Liver (tissue), 8 donors: ENCODE measurements at regions not wholly inside any gene's neighbourhood (a gene's known extent, or its start where the extent isn't known, plus 50 kb on each side); places are given as distances from the start of the nearest gene placed in this dataset.
A peak's percentile ranks its signal among the peaks of the same experiment; 100 is the strongest.

Source experiments
- DNase-seq: peaks from one replicate; pipeline ENCODE4 v3.0.0-alpha.2; 2017; ENCODE audit warnings: low spot score
- H3K27ac ChIP-seq, 2 donors: one replicate each; pipeline ENCODE4 v1.7.0; 2013; ENCODE audit warnings: inconsistent platforms in 2 of 2, low read length in 2 of 2, control low read depth in 1 of 2, low read depth in 1 of 2, mild to moderate bottlenecking in 1 of 2
- H3K27me3 ChIP-seq, 4 donors: one replicate each; pipeline versions ENCODE4 v1.6.1 to v1.7.0; 2013; ENCODE audit warnings: low read length in 3 of 4, inconsistent platforms in 1 of 4, mild to moderate bottlenecking in 1 of 4, moderate library complexity in 1 of 4; ENCODE audit not compliant: control insufficient read depth in 4 of 4, insufficient read depth in 4 of 4
- H3K36me3 ChIP-seq, 4 donors: one replicate each; pipeline versions ENCODE4 v1.6.1 to v1.7.0; 2013; ENCODE audit warnings: low read length in 3 of 4, mild to moderate bottlenecking in 3 of 4, low read depth in 1 of 4, moderate library complexity in 1 of 4; ENCODE audit not compliant: control insufficient read depth in 4 of 4, insufficient read depth in 3 of 4
- H3K4me1 ChIP-seq, 4 donors: one replicate each; pipeline versions ENCODE4 v1.6.1 to v1.7.0; 2013; ENCODE audit warnings: low read length in 3 of 4, mild to moderate bottlenecking in 3 of 4, moderate library complexity in 1 of 4; ENCODE audit not compliant: control insufficient read depth in 4 of 4, insufficient read depth in 4 of 4
- H3K4me3 ChIP-seq, 3 donors: one replicate each; pipeline versions ENCODE4 v1.6.1 to v1.7.0; 2013; ENCODE audit warnings: low read length in 3 of 3, control low read depth in 1 of 3, low read depth in 1 of 3, mild to moderate bottlenecking in 1 of 3
- H3K9ac ChIP-seq, 2 donors: one replicate each; pipeline ENCODE4 v1.7.0; 2013; ENCODE audit warnings: low read length in 2 of 2, mild to moderate bottlenecking in 2 of 2, moderate library complexity in 2 of 2, control low read depth in 1 of 2, low read depth in 1 of 2
- H3K9me3 ChIP-seq, 4 donors: one replicate each; pipeline versions ENCODE4 v1.6.1 to v1.7.0; 2013; ENCODE audit warnings: low read length in 3 of 4; ENCODE audit not compliant: control insufficient read depth in 4 of 4
- CTCF ChIP-seq: fragments of 150-350 bp; IDR thresholded peaks from 2 replicates; pipeline ENCODE4 v1.5.1; 2017; ENCODE audit warnings: improper control_type of control experiment, low read depth, low read length; ENCODE audit not compliant: missing input control
- EGR1 ChIP-seq, 2 donors: IDR thresholded peaks; 2 replicates each; pipeline ENCODE4 v1.6.1; 2016 to 2018; ENCODE audit warnings: antibody characterized with exemption in 2 of 2, low read depth in 2 of 2
- FOXA1 ChIP-seq: IDR thresholded peaks from 2 replicates; pipeline ENCODE4 v1.6.1; 2016; ENCODE audit warnings: antibody characterized with exemption
- FOXA2 ChIP-seq: IDR thresholded peaks from 2 replicates; pipeline ENCODE4 v1.6.1; 2016; ENCODE audit warnings: antibody characterized with exemption
- GABPA ChIP-seq, 2 donors: IDR thresholded peaks in 1 of 2; conservative IDR thresholded peaks in 1 of 2; 2 replicates each; pipeline ENCODE4 v1.6.1; 2016; ENCODE audit warnings: antibody characterized with exemption in 2 of 2, mild to moderate bottlenecking in 1 of 2, moderate library complexity in 1 of 2
- HNF4A ChIP-seq, 2 donors: conservative IDR thresholded peaks; 2 replicates each; pipeline ENCODE4 v1.6.1; 2016; ENCODE audit warnings: antibody characterized with exemption in 2 of 2, mild to moderate bottlenecking in 2 of 2
- HNF4G ChIP-seq: IDR thresholded peaks from 2 replicates; pipeline ENCODE4 v1.6.1; 2016; ENCODE audit warnings: antibody characterized with exemption
- JUND ChIP-seq, 2 donors: IDR thresholded peaks; 2 replicates each; pipeline ENCODE4 v1.6.1; 2016; ENCODE audit warnings: antibody characterized with exemption in 2 of 2
- NR2F2 ChIP-seq: IDR thresholded peaks from 2 replicates; pipeline ENCODE4 v1.6.1; 2016; ENCODE audit warnings: antibody characterized with exemption
- RAD21 ChIP-seq, 2 donors: IDR thresholded peaks; 2 replicates each; pipeline ENCODE4 v1.6.1; 2016; ENCODE audit warnings: antibody characterized with exemption in 2 of 2, mild to moderate bottlenecking in 2 of 2
- REST ChIP-seq: IDR thresholded peaks from 2 replicates; pipeline ENCODE4 v1.6.1; 2016; ENCODE audit warnings: antibody characterized with exemption, mild to moderate bottlenecking
- RXRA ChIP-seq, 2 donors: IDR thresholded peaks; 2 replicates each; pipeline ENCODE4 v1.6.1; 2017 to 2018; ENCODE audit warnings: antibody characterized with exemption in 2 of 2, mild to moderate bottlenecking in 1 of 2
- SP1 ChIP-seq: IDR thresholded peaks from 2 replicates; pipeline ENCODE4 v1.6.1; 2018; ENCODE audit warnings: antibody characterized with exemption, mild to moderate bottlenecking
- TAF1 ChIP-seq: conservative IDR thresholded peaks from 2 replicates; pipeline ENCODE4 v1.6.1; 2016; ENCODE audit warnings: antibody characterized with exemption, mild to moderate bottlenecking
- YY1 ChIP-seq: IDR thresholded peaks from 2 replicates; pipeline ENCODE4 v1.6.1; 2016; ENCODE audit warnings: antibody characterized with exemption, mild to moderate bottlenecking
- WGBS: extraction: QIAGEN DNeasy Blood & Tissue Kit; methylation state at CpG from one replicate; pipeline ENCODE4 v1.1.7; 2013; 5-methylcytosine and 5-hydroxymethylcytosine counted together
- TF ChIP-seq, protein P1 (sequence below): IDR thresholded peaks from 2 replicates; pipeline ENCODE4 v1.6.1; 2016; ENCODE audit warnings: antibody characterized with exemption
- TF ChIP-seq, protein P2 (sequence below): IDR thresholded peaks from 2 replicates; pipeline ENCODE4 v1.6.1; 2016; ENCODE audit warnings: antibody characterized with exemption
- TF ChIP-seq, protein P3 (sequence below): IDR thresholded peaks from 2 replicates; pipeline ENCODE4 v1.6.1; 2016; ENCODE audit warnings: antibody characterized with exemption
- donor health status: healthy.
- donor health status: healthy.
- donor health status: healthy.
- donor health status: healthy.
- donor health status: healthy.

DNA sequence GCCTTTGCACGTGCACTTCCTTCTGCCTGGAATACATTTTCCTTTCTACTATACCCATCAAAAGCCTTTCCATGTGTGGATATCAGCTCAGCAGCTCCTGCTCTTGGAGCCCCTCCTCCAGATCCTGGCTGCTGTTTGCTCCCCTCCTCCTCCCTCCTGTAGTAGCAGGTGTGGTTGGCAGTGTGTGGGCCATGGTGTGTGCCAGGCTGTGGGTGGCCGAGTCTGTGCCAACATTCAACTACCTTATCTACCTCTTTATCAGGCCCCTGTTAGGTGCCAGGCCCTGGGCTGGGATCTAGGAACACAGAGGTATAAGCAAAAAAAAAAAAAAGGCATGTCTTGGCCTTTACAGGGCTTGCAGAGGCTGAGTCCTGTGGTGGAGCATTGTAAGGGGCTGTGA is 180.6 kb upstream of the JUN start:
- Histone ChIP-seq H3K27me3 (no peaks in the 10 kb centered on the region), H3K27ac (no peak overlapping the region), H3K4me1 (peaks cover 5 to 17% (median 10%) of the 10 kb centered on the region in 4 donors), H3K4me3 (no peak overlapping the region), H3K9me3 (no peaks in the 10 kb centered on the region), H3K9ac (no peak overlapping the region), H3K36me3 (no peaks in the 10 kb centered on the region)
- TF ChIP-seq TAF1 = no peak
- TF ChIP-seq CTCF = no peak
- no peak for TF ChIP-seq RAD21 (IDR thresholded peaks at IDR 0.05)
- TF ChIP-seq NR2F2 = no peak
- TF ChIP-seq JUND (IDR thresholded peaks at IDR 0.05) = no peak
- TF ChIP-seq HNF4G = no peak
- TF ChIP-seq REST = no peak
- TF ChIP-seq FOXA1 = no peak
- TF ChIP-seq, protein P1, sequence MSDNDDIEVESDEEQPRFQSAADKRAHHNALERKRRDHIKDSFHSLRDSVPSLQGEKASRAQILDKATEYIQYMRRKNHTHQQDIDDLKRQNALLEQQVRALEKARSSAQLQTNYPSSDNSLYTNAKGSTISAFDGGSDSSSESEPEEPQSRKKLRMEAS = no peak
- TF ChIP-seq SP1 = no peak
- no peak for TF ChIP-seq EGR1 (IDR thresholded peaks at IDR 0.05; ENCODE audit: low read depth in 2 of 2)
- no peak for TF ChIP-seq HNF4A (conservative IDR thresholded peaks at IDR 0.05)
- TF ChIP-seq YY1 = no peak
- TF ChIP-seq GABPA (IDR thresholded peaks at IDR 0.05 in 1 of 2, conservative IDR thresholded peaks at IDR 0.05 in 1 of 2) = no peak
- TF ChIP-seq FOXA2 = no peak
- DNase-seq = no peak
- 57% methylated on average over 2 of the region's 2 CpGs for WGBS

- H3K27me3 ChIP-seq = no peaks in the 10 kb centered on the region
Observed at GRCh38 chr1:58964880-58965279, 181.0 kb upstream of the JUN start.

More at GRCh38 chr1:58964880-58965279, 181.0 kb upstream of the JUN start:
- 24% methylated on average over 1 of the region's 1 CpG for WGBS
- no peak for DNase-seq
- Histone ChIP-seq H3K36me3 (no peaks in the 10 kb centered on the region), H3K4me3 (no peak overlapping the region), H3K4me1 (peaks cover 5 to 17% (median 10%) of the 10 kb centered on the region in 4 donors), H3K9ac (no peak overlapping the region), H3K27ac (no peak overlapping the region), H3K9me3 (no peaks in the 10 kb centered on the region)
- TF ChIP-seq TAF1 = no peak
- TF ChIP-seq, protein P2, sequence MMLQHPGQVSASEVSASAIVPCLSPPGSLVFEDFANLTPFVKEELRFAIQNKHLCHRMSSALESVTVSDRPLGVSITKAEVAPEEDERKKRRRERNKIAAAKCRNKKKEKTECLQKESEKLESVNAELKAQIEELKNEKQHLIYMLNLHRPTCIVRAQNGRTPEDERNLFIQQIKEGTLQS = peak; percentile 71
- no peak for TF ChIP-seq FOXA2
- peak; percentile 65 to 76 for TF ChIP-seq HNF4A (conservative IDR thresholded peaks at IDR 0.05)
- TF ChIP-seq HNF4G = peak; percentile 7
- peak in 1 of 2 donors; percentile 52 for TF ChIP-seq JUND (IDR thresholded peaks at IDR 0.05)
- peak; percentile 48 to 67 for TF ChIP-seq RAD21 (IDR thresholded peaks at IDR 0.05)
- TF ChIP-seq, protein P1 = peak; percentile 80
- peak; percentile 57 to 76 for TF ChIP-seq RXRA (IDR thresholded peaks at IDR 0.05)
- TF ChIP-seq REST = peak; percentile 31
- TF ChIP-seq, protein P3, sequence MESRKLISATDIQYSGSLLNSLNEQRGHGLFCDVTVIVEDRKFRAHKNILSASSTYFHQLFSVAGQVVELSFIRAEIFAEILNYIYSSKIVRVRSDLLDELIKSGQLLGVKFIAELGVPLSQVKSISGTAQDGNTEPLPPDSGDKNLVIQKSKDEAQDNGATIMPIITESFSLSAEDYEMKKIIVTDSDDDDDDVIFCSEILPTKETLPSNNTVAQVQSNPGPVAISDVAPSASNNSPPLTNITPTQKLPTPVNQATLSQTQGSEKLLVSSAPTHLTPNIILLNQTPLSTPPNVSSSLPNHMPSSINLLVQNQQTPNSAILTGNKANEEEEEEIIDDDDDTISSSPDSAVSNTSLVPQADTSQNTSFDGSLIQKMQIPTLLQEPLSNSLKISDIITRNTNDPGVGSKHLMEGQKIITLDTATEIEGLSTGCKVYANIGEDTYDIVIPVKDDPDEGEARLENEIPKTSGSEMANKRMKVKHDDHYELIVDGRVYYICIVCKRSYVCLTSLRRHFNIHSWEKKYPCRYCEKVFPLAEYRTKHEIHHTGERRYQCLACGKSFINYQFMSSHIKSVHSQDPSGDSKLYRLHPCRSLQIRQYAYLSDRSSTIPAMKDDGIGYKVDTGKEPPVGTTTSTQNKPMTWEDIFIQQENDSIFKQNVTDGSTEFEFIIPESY = no peak
- peak; percentile 41 for TF ChIP-seq YY1
- TF ChIP-seq FOXA1 = no peak
- TF ChIP-seq SP1 = peak; percentile 43
